ENCODE measurements at regions not wholly inside any gene's neighbourhood (a gene's known extent, or its start where the extent isn't known, plus 50 kb on each side); places are given as distances from the start of the nearest gene placed in this dataset.

DNA sequence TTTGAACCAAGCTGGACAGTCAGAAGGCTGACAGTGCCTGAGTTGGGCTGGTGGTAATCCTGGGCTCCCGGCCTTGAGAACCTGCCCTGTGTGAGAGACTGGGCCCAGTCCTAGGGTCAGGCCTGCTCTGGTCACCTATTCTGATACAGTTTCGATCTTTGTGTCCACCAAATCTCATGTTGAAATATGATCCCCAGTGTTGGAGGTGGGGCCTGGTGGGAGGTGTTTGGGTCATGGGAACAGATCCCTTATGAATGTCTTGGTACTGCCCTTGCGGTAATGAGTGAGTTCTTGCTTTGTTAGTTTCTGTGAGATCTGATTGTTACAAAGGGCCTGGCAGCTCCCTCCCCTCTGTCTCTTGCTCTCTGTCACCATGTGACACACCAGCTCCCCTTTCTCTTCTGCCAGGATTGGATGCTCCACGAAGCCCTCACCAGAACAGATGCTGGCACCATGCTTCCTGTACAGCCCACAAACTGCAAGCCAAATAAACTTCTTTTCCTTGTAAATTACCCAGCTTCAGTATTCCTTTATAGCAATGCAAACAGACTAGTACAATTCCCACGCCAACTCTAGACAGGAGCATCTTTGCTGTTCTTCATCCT is 111.8 kb upstream of the ZNF438 start:
- DNase-seq, result peak in 11 of 58 donors; percentile 5 to 65 (median 22)

DNA sequence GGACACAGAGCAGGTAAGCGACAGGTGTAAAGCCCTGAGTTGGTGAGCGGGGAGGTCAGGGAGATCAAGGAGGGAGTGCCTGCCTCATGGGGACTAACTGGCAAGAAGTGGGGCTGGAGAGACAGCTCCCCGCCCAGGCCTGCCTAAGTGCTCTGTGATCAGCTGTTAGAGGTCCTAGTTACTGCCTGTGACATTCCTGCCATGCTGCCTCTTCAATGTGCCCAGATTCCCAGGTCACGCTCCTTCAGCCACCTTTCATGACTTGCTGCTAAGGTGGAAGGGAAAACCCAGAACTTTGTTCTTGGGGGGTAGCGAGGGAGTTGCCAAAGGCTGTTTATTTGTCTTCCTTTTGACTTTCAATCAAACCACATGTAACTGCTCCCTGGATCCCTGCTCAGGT is 114.3 kb upstream of the ZNF438 start:
- DNase-seq, result no peak

DNA sequence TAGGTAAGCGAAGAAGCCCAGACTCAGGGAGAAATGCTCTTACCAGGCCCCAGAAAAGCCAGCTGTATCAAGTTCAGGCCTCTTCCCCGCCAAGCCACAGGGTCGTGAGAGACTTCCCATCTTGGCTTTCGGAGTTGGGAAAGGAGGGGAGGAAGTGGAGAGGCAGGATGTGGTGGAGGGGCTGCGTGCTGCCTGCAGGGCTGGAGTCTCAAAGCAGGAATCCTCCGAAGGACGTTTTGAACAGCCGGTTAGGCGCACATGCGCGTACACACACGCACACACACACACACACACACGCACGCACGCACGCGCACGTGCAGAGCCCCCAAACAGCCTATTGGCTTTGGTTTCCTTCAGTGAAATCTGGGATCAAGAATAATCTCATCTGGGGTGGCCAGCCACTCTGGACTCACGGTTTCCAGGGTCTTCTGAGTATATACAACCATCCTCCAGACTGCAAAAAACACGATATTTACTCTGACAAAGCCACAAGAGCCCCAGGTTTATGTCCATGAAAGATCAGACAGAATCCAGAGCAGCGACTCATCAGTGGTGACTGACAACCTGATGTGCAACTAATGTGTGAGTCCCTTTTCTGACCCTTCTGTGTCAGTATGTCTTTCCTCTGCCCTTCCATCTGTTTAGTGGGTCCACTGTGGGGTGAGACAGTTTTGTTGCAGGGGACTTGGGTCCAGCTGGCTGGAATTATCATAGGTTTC is 115.0 kb upstream of the ZNF438 start:
- DNase-seq, result no peak

DNA sequence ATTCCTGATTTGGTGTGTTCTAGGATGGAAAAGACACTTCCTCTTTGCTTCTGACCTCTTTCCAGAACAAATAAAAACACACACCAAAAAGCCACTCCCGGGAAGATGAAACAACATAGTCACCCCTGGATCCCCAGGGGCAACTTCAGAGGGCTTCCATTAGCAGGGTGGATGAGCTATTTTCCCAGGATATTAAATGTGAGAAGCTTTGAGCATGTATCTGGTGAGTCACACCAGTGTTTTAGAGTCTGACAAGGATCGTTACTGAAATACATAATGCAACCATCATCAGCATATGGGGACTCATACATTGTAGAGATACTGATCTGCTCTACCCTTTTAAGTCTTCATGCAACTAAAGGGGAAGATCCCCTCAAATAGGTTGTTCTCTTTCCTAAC is 115.5 kb upstream of the ZNF438 start:
- DNase-seq, result no peak

DNA sequence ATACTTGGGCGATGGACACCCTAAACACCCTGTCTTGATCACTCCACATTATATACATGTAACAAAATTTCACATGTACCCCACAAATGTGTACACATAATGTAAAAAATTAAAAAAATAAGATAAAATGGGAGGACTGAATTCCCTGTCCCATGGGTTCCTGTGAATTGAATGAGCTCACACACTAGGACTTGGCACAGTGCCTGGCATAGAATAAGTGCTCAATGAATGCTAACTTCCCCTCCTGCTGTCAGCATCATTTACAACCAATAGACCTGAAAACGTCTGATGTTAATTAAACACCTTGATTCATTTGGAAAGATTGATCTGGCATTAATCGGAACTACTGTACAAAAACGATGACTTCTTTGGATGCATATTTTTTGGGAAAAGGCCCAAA is 117.3 kb upstream of the ZNF438 start:
- DNase-seq, result no peak

DNA sequence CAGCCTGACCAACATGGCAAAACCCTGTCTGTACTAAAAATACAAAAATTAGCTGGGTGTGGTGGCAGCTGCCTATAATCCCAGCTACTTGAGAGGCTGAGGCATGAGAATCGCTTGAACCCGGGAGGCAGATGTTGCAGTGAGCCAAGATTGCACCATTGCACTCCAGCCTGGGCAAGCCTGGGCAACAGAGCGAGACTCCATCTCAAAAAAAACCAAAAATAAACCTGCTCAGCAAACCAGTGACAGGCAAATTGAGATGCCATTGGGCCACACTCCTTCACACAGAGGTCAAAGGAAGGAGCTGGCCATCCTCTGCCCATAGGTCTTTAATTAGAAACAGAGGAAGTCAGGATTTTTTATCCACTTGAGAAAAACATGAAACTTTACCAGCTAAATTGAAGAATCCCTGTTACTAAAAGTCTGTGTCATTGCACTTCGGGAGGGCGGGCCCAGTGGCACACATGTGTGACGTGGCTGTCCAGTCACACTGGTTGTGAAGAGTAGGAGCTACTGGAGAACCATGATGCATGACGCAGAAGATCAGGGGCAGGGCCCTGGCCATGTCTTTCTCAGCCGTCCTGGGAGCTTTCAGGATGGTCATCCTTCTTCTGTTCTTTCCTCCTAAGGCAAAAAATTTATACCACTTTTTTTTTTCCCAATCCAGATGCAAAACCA is 118.3 kb upstream of the ZNF438 start:
- DNase-seq, result no peak

DNA sequence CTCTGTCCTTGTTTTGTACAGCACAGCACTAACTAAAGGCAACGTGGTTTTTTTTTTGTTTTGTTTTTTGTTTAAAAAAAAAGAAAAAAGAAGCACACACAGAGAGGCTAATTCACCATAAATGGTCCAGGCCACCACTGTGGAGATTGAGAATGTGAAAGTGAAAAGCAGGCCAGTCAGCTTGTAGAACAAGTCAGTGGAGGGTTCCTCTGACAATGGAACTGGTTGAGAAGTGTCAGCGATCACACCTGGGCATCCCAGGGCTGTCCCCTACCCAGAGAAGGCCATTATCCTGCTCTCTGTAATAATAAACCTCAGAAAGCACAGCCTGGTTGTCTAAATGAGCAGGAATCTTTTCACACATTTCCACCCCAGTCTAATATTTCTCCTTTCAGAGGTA is 119.6 kb upstream of the ZNF438 start:
- no peak for DNase-seq

DNA sequence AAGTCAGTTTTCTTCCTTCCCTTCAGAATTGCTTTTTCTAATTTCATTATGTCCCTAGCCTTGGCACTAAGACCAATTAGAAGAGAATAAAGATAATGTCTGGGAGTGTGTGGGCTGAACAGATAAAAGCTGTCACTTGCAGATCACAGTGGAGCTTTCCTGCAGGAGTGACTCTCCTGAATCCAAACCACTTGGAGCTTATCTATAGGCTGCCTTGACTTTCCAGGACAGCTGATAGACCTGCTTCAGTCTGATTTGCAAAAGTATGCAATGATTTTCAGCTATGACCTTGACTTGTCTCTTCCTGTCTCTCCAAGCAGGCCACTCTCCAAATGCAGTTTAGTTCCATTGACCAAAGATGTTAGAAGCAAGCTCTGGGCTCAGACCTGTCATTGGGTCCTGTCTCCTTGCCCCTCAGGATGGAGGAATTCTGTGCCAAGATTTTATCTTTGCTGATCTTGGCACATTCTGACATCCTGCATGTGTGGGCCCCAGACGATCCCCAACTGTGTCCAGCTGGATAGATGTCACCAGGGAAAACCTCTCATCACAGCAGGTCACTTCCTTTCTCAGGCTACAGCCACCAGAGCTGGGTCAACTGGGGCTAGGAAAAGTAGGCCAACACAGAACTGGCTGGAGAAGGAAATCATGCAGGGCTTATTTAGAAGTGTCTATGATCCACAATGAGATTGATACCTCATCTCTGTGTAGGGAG is 120.9 kb upstream of the ZNF438 start:
- no peak for DNase-seq

DNA sequence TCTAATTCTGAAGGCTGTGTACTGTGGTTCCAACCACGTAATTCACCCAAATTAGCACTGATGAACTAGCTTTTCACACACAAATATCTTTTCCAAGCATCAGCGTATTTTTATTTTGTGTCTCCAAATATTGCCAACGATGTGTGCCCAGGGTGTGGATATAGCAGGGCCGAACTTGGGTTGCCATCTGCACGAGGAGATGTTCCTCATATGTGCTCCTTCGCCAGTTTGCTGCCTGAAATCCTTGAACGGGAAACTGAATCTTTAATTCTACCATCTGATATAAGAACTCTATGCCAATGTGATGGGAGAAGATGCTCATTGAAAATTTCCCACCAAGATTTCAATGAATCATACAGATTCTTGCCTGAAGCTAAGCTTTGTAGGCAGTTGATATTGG is 121.5 kb upstream of the ZNF438 start:
- no peak for DNase-seq

GRCh38 chr10:31153692-31154091 is 122.0 kb upstream of the ZNF438 start:
- no peak for DNase-seq

DNA sequence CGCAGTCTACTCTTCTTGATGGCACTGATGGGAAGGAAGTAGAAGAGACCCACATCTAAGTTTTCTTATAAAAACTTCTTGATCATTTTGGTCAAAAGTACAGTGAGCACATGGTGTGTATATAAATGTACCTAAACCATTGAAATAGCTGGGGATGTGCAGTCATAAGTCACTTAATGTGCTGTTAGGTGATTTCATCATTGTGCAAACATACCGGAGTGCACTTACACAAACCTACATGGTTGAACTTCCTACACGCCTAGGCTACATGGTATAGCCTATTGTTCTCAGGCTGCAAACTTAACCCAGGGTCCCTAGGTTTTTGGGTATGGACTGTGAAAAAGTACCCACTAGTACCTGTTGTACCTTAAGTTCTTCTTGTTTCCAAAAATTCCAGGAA is 123.3 kb upstream of the ZNF438 start:
- no peak for DNase-seq

- DNase-seq, result peak in 51 of 58 donors; percentile 10 to 72 (median 39)
These were observed 125.7 kb upstream of the ZNF438 start for GRCh38 chr10:31157123-31158010.

DNA sequence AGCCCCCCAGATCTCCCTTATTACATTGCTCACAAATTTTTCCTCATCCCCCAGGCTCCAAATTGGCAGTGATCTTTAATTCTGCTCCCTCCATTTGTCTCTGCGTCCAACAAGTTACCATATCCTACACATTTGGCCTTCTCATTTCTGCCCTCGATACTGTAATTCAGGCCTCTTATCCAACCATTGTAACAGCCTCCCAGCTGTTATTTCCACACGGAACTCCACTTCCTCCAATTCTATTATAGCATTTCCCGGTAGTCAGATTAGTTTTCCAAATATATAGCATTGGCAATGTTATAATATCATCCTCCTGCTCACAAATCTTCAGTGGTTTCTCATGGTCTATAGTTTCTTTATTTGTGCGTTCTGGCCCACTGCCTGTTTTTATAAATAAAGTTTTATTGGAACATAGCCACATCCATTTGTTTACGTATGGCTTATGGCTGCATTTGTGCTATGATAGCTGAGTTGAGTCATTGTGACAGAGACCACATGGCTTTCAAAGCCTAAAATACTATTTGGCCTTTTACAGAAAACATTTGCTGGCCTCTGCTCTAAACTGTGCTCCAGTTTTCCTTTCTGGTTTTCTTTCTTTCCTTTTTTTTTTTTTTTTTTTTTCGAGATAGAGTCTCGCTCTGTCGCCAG is 126.5 kb upstream of the ZNF438 start:
- DNase-seq, result no peak

- DNase-seq, result no peak
These were observed 134.9 kb upstream of the ZNF438 start for GRCh38 chr10:31166606-31167005.

DNA sequence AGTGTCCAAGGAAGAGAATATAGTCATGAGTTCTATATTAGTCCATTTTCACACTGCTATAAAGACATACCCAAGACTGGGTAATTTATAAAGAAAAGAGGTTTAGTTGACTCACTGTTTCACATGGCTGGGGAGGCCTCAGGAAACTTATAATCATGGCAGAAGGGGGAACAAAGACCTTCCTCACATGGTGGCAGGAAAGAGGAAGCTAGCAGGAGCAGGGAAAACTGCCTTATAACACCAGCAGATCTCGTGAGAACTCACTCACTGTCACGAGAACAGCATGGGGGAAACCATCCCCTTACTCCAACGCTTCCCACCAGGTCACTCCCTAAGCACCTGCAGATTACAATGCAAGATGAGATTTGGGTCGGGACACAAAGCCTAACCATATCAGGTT is 139.0 kb upstream of the ZNF438 start:
- DNase-seq, result no peak

DNA sequence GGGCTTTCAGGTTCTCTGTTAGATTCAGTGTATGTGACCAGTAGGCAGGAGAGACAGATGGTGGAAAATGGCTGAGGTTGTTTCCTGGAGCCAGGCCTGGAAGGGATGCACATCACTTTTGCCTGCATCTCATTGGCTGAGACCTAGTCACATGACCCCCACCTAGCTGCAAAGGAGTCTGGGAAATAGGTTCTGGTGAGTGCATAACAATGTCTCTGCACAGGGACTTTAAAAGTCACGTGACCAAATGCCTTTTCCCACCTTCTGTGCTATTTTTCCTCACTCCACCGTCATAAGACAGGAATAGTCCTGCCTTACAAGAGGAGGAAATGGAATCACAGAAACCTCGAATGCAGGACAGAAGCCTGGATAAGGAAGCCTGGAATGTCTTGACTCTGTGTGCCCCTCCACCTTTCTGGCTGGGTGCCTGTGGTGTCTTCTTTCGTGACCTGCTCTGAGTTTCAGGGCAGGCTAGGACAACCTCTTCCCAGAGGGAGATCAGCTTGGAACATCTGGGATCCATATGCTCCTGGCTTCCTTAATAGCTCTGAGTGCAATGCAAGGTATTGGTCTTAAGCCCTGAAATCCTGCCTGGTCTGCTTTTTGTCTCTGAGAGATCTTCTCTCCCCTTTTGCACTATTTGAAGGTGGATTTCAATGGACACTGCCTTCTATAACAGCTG is 139.9 kb upstream of the ZNF438 start:
- DNase-seq, result no peak

- no peak for DNase-seq
These were observed 141.3 kb upstream of the ZNF438 start for GRCh38 chr10:31172925-31173324.

- no peak for DNase-seq
These were observed 142.1 kb upstream of the ZNF438 start for GRCh38 chr10:31173752-31174151.

GRCh38 chr10:31179091-31179680 is 139.8 kb upstream of the ZEB1 start:
- no peak for DNase-seq
